NCI-H82 (cell line): ENCODE measurements at regions not wholly inside any gene's neighbourhood (a gene's known extent, or its start where the extent isn't known, plus 50 kb on each side); places are given as distances from the start of the nearest gene placed in this dataset.

Source experiments
- DNase-seq: peaks from one replicate; lab custom pipeline; 2025; lab: John Stamatoyannopoulos, UW

GRCh38 chr1:57866998-57867397 is 443.1 kb upstream of the DAB1 start:
- DNase-seq, result no peak

- no peak for DNase-seq
Measured at GRCh38 chr1:57860931-57861565, 437.2 kb upstream of the DAB1 start.

GRCh38 chr1:57860325-57860724 is 436.5 kb upstream of the DAB1 start:
- no peak for DNase-seq

- DNase-seq, result no peak
Measured at GRCh38 chr1:57858740-57859139, 434.9 kb upstream of the DAB1 start.

- no peak for DNase-seq
Measured at GRCh38 chr1:57857809-57858208, 433.9 kb upstream of the DAB1 start.

GRCh38 chr1:57854436-57854835 is 430.6 kb upstream of the DAB1 start:
- no peak for DNase-seq

GRCh38 chr1:57850176-57850940 is 426.5 kb upstream of the DAB1 start:
- DNase-seq, result no peak

- DNase-seq, result no peak
Measured at GRCh38 chr1:57848406-57848805, 424.5 kb upstream of the DAB1 start.

- no peak for DNase-seq
Measured at GRCh38 chr1:57845041-57845440, 421.2 kb upstream of the DAB1 start.

- no peak for DNase-seq
Measured at GRCh38 chr1:57844382-57844980, 420.6 kb upstream of the DAB1 start.

- DNase-seq, result no peak
Measured at GRCh38 chr1:57843760-57844159, 419.9 kb upstream of the DAB1 start.

- no peak for DNase-seq
Measured at GRCh38 chr1:57839526-57839925, 415.7 kb upstream of the DAB1 start.

- no peak for DNase-seq
Measured at GRCh38 chr1:57839067-57839466, 415.2 kb upstream of the DAB1 start.

- DNase-seq, result peak; percentile 81
Measured at GRCh38 chr1:57835620-57836019, 411.8 kb upstream of the DAB1 start.

- no peak for DNase-seq
Measured at GRCh38 chr1:57833296-57833695, 409.4 kb upstream of the DAB1 start.

GRCh38 chr1:57832612-57833011 is 408.8 kb upstream of the DAB1 start:
- no peak for DNase-seq

GRCh38 chr1:57831624-57832023 is 407.8 kb upstream of the DAB1 start:
- DNase-seq, result no peak

GRCh38 chr1:57826535-57826934 is 402.7 kb upstream of the DAB1 start:
- DNase-seq, result no peak

- DNase-seq, result no peak
Measured at GRCh38 chr1:57824535-57824934, 400.7 kb upstream of the DAB1 start.

- DNase-seq, result peak; percentile 63
Measured at GRCh38 chr1:57820356-57821095, 396.7 kb upstream of the DAB1 start.

- DNase-seq, result no peak
Measured at GRCh38 chr1:57819893-57820292, 396.0 kb upstream of the DAB1 start.

GRCh38 chr1:57803586-57803985 is 379.7 kb upstream of the DAB1 start:
- peak; percentile 12 for DNase-seq

GRCh38 chr1:57800376-57800775 is 376.5 kb upstream of the DAB1 start:
- DNase-seq, result peak; percentile 65
